Esophagus squamous epithelium (tissue), 5 donors: ENCODE measurements at regions not wholly inside any gene's neighbourhood (a gene's known extent, or its start where the extent isn't known, plus 50 kb on each side); places are given as distances from the start of the nearest gene placed in this dataset.

Experiments used
- DNase-seq: peaks from one replicate; lab custom pipeline; 2025; lab: John Stamatoyannopoulos, UW
- H3K27ac ChIP-seq, 4 donors: fragments of 200-600 bp; sonication (generic); one replicate each; pipeline ENCODE4 v1.5.1; 2016 to 2019; ENCODE audit warnings: mild to moderate bottlenecking in 1 of 4
- H3K27me3 ChIP-seq, 4 donors: fragments of 200-600 bp; sonication (generic); 1 replicate in 3 of 4; 2 replicates in 1 of 4; pipeline versions ENCODE4 v1.5.1 to v1.6.0; 2017 to 2021; ENCODE audit warnings: antibody characterized with exemption in 1 of 4
- H3K36me3 ChIP-seq, 3 donors: fragments of 200-600 bp; sonication (generic); one replicate each; pipeline ENCODE4 v1.5.1; 2016 to 2019
- H3K4me1 ChIP-seq, 3 donors: fragments of 200-600 bp; sonication (generic); one replicate each; pipeline ENCODE4 v1.5.1; 2017 to 2019
- H3K4me3 ChIP-seq, 4 donors: fragments of 200-600 bp; sonication (generic); 1 replicate in 3 of 4; 2 replicates in 1 of 4; pipeline ENCODE4 v1.5.1; 2016 to 2019; ENCODE audit warnings: mild to moderate bottlenecking in 2 of 4, moderate library complexity in 1 of 4
- H3K9me3 ChIP-seq, 3 donors: fragments of 200-600 bp; sonication (generic); one replicate each; pipeline ENCODE4 v1.5.1; 2016 to 2019
- POLR2A ChIP-seq, 4 donors: fragments of 450-650 bp; IDR thresholded peaks; one replicate each; pipeline ENCODE4 v1.6.1; 2017; ENCODE audit warnings: antibody characterized with exemption in 4 of 4, mild to moderate bottlenecking in 4 of 4, moderate library complexity in 3 of 4
- WGBS, 2 donors: methylation state at CpG; one replicate each; pipeline ENCODE4 v1.1.5; 2018; 5-methylcytosine and 5-hydroxymethylcytosine counted together
- intact Hi-C: fragments of 100-400 bp; cut with DNase I; formaldehyde crosslinking; loops from one replicate; pipeline ENCODE4 v1.15.0; 2022
- TF ChIP-seq, protein P1 (sequence below), 6 experiments: fragments of 450-650 bp in 4 of 6; fragments of 200-600 bp in 2 of 6; sonication (generic) in 2 of 6; IDR thresholded peaks; one replicate each; pipeline ENCODE4 v1.5.1; 2016 to 2019; ENCODE audit warnings: antibody characterized with exemption in 6 of 6, mild to moderate bottlenecking in 4 of 6, moderate library complexity in 4 of 6
- donor health status: DM: yes; HTN: yes; CAD: no.

- TF ChIP-seq, protein P1, sequence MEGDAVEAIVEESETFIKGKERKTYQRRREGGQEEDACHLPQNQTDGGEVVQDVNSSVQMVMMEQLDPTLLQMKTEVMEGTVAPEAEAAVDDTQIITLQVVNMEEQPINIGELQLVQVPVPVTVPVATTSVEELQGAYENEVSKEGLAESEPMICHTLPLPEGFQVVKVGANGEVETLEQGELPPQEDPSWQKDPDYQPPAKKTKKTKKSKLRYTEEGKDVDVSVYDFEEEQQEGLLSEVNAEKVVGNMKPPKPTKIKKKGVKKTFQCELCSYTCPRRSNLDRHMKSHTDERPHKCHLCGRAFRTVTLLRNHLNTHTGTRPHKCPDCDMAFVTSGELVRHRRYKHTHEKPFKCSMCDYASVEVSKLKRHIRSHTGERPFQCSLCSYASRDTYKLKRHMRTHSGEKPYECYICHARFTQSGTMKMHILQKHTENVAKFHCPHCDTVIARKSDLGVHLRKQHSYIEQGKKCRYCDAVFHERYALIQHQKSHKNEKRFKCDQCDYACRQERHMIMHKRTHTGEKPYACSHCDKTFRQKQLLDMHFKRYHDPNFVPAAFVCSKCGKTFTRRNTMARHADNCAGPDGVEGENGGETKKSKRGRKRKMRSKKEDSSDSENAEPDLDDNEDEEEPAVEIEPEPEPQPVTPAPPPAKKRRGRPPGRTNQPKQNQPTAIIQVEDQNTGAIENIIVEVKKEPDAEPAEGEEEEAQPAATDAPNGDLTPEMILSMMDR (IDR thresholded peaks at IDR 0.05): peak in 1 of 6 experiments; percentile 8
- TF ChIP-seq POLR2A (IDR thresholded peaks at IDR 0.05): no peak
- no peak for DNase-seq
- Histone ChIP-seq H3K27me3 (no peaks in the 10 kb centered on the region), H3K9me3 (no peaks in the 10 kb centered on the region), H3K27ac (no peak overlapping the region), H3K36me3 (no peaks in the 10 kb centered on the region), H3K4me1 (peaks cover under 1 to 5% (median 2%) of the 10 kb centered on the region in 3 donors), H3K4me3 (no peak overlapping the region)
- intact Hi-C loops: no loop called here
- WGBS, 2 donors: 82 to 83% methylated on average over 10 of the region's 10 CpGs
Observed at GRCh38 chr9:2255128-2255527, 240.0 kb downstream of the SMARCA2 start.

- intact Hi-C loops: no loop called here
- no peak overlapping the region for H3K27ac ChIP-seq
- TF ChIP-seq, protein P1 (IDR thresholded peaks at IDR 0.05): no peak
- TF ChIP-seq POLR2A (IDR thresholded peaks at IDR 0.05): no peak
- peaks cover 7 to 25% (median 13%) of the 10 kb centered on the region in 3 donors for H3K4me1 ChIP-seq
- 82 to 85% methylated on average over 6 of the region's 6 CpGs for WGBS, 2 donors
- no peaks in the 10 kb centered on the region for H3K27me3 ChIP-seq
- no peaks in the 10 kb centered on the region for H3K9me3 ChIP-seq
- no peaks in the 10 kb centered on the region for H3K36me3 ChIP-seq
- DNase-seq: no peak
- no peak overlapping the region for H3K4me3 ChIP-seq
Observed at GRCh38 chr9:2257248-2257929, 242.2 kb downstream of the SMARCA2 start.

DNA sequence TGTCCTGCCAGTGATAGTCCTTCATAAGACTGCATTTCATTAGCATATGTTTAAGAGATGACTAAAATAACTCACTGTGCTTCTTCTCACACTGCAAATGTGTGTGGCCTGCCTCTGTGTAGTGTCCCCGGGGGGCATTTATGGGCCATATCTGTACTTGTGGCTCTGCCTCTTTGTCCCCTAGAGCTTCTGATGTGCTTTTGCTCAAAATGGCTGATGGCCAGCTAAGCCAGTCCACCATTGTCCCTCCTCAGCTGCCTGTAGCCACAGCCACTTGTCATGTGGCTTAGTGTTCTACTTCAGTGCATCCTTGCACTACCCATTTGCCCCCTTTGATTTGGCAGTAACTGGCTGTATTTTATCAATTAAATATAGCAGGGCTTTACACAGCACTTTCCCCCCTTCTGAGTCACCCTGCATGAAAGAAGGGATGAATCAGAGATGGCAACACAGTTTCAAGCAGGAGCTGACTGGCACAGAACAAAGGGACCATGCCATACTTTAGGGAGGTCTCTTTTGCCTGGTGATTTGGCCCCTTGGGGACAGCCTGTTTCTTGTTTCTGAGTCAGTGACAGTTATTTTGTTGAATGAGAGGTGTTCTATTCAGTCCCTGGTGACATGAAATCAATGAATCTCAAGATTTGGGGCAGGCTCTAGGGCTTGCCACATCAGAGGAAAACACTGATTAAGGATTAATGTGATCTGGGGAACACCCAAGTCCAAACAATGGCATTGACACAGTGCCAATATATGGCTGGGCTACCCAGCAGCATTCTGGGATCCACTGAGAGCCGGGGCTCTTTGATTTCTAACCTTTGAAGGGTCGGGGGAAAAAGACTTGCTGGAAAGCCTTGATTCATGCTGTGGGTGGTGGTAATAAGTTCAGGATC lies 245.5 kb downstream of the SMARCA2 start:
- intact Hi-C loops: no loop called here
- Histone ChIP-seq H3K27me3 (no peaks in the 10 kb centered on the region), H3K9me3 (no peaks in the 10 kb centered on the region), H3K27ac (no peak overlapping the region), H3K4me1 (peaks cover 7 to 32% (median 13%) of the 10 kb centered on the region in 3 donors), H3K36me3 (no peaks in the 10 kb centered on the region), H3K4me3 (no peak overlapping the region)
- 42 to 44% methylated on average over 3 of the region's 3 CpGs for WGBS, 2 donors
- TF ChIP-seq, protein P1 (IDR thresholded peaks at IDR 0.05): no peak
- no peak for TF ChIP-seq POLR2A (IDR thresholded peaks at IDR 0.05)
- DNase-seq: no peak

DNA sequence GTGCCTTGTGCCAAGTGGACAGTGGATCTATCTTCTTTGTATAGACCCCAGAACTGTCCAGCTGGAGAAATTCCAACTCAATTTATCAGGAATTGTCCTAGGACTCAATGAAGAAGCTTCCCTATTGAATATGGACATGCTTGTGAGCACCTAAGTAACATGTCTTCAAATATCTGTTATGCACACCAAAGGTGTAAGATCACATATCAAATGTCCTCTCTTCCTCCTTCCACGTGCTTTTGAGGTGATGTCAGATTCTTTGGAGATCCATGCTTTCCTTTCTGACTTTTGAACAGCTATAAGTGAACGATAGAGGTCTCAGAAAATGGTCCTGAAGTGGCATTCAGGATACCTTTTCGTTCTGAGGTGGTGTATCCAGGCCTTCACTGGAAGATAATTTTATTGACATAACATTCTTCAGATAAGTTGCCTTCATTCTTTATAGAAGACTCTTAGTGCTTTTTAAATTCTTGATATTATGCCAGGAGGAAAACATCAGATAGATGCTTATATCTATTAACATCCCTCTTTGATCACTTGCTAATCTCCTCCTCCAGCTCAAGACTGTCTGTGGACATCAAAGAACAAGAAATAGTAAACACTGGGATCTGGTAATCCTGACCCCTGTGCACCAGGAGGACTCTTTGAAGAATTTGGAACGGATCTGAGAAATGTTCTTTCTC lies 246.4 kb downstream of the SMARCA2 start:
- DNase-seq: no peak
- Histone ChIP-seq H3K9me3 (no peaks in the 10 kb centered on the region), H3K36me3 (no peaks in the 10 kb centered on the region), H3K4me3 (no peak overlapping the region), H3K27ac (no peak overlapping the region), H3K4me1 (peaks cover 7 to 32% (median 13%) of the 10 kb centered on the region in 3 donors), H3K27me3 (no peaks in the 10 kb centered on the region)
- 50 to 77% methylated on average over 4 of the region's 4 CpGs for WGBS, 2 donors
- intact Hi-C loops: no loop called here
- no peak for TF ChIP-seq POLR2A (IDR thresholded peaks at IDR 0.05)
- TF ChIP-seq, protein P1 (IDR thresholded peaks at IDR 0.05): no peak
